H1 (cell line): ENCODE measurements at regions not wholly inside any gene's neighbourhood (a gene's known extent, or its start where the extent isn't known, plus 50 kb on each side); places are given as distances from the start of the nearest gene placed in this dataset.

Source experiments
- JUN ChIP-seq: IDR thresholded peaks from 2 replicates; pipeline ENCODE4 v1.6.1; 2011; ENCODE audit warnings: low read depth, mild to moderate bottlenecking, improper control_type of control experiment, low read length
- JUND ChIP-seq: IDR thresholded peaks from 2 replicates; pipeline ENCODE4 v1.6.1; 2011; ENCODE audit warnings: mild to moderate bottlenecking, improper control_type of control experiment, low read length
- TF ChIP-seq, protein P1 (sequence below), 3 experiments: IDR thresholded peaks; 1 replicate in 2 of 3; 2 replicates in 1 of 3; pipeline versions ENCODE4 v1.5.1 to v1.6.1; 2011; ENCODE audit warnings: low read length in 3 of 3, mild to moderate bottlenecking in 3 of 3, inconsistent platforms in 2 of 3, low read depth in 1 of 3, moderate library complexity in 1 of 3; ENCODE audit not compliant: insufficient read depth in 1 of 3; ENCODE audit errors: control extremely low read depth in 1 of 3
- TF ChIP-seq, protein P2 (sequence below): IDR thresholded peaks from 2 replicates; pipeline ENCODE4 v1.6.1; 2012; ENCODE audit warnings: inconsistent platforms

DNA sequence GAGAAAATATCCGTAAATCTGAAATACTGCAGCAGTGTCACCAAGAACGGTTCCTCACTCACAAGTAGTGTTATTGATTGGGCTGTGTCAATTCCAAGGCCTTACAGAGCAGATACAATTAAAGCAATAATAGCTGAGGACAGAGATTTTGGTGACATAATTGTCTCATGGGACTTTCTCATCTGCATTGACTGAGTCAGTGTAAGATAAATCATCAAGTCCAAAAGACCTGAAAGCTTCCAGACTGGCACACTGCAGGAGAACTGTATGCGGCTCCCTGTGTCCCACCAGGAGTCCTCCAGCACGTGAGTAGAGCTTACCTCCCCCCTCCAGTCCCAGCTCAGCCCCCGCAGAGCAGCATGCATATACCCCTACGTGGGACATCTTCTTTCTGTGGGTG, 655.2 kb upstream of the ARID1B start:
- TF ChIP-seq, protein P1, sequence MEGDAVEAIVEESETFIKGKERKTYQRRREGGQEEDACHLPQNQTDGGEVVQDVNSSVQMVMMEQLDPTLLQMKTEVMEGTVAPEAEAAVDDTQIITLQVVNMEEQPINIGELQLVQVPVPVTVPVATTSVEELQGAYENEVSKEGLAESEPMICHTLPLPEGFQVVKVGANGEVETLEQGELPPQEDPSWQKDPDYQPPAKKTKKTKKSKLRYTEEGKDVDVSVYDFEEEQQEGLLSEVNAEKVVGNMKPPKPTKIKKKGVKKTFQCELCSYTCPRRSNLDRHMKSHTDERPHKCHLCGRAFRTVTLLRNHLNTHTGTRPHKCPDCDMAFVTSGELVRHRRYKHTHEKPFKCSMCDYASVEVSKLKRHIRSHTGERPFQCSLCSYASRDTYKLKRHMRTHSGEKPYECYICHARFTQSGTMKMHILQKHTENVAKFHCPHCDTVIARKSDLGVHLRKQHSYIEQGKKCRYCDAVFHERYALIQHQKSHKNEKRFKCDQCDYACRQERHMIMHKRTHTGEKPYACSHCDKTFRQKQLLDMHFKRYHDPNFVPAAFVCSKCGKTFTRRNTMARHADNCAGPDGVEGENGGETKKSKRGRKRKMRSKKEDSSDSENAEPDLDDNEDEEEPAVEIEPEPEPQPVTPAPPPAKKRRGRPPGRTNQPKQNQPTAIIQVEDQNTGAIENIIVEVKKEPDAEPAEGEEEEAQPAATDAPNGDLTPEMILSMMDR (IDR thresholded peaks at IDR 0.05; ENCODE audit: control extremely low read depth in 1 of 3, insufficient read depth in 1 of 3, low read depth in 1 of 3, low read length in 3 of 3) = no peak
- TF ChIP-seq JUN (no peak), JUND (no peak)
- TF ChIP-seq, protein P2, sequence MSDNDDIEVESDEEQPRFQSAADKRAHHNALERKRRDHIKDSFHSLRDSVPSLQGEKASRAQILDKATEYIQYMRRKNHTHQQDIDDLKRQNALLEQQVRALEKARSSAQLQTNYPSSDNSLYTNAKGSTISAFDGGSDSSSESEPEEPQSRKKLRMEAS = no peak
